Inferior parietal cortex (tissue), 1 donor: ENCODE measurements at regions not wholly inside any gene's neighbourhood (a gene's known extent, or its start where the extent isn't known, plus 50 kb on each side); places are given as distances from the start of the nearest gene placed in this dataset.
A peak's percentile ranks its signal among the peaks of the same experiment; 100 is the strongest.
"Not testable (repeated sequence)": the region's sequence is repeated elsewhere in the genome, so short reads cannot be mapped to it uniquely, and the experiment has no call there.

Experiments used
- DNase-seq: peaks from one replicate; pipeline ENCODE4 v3.0.0-alpha.2; 2016; ENCODE audit errors: extremely low spot score

GRCh38 chr3:178967177-178967532 lies 104.5 kb downstream of the ZMAT3 start:
- no peak for DNase-seq

DNA sequence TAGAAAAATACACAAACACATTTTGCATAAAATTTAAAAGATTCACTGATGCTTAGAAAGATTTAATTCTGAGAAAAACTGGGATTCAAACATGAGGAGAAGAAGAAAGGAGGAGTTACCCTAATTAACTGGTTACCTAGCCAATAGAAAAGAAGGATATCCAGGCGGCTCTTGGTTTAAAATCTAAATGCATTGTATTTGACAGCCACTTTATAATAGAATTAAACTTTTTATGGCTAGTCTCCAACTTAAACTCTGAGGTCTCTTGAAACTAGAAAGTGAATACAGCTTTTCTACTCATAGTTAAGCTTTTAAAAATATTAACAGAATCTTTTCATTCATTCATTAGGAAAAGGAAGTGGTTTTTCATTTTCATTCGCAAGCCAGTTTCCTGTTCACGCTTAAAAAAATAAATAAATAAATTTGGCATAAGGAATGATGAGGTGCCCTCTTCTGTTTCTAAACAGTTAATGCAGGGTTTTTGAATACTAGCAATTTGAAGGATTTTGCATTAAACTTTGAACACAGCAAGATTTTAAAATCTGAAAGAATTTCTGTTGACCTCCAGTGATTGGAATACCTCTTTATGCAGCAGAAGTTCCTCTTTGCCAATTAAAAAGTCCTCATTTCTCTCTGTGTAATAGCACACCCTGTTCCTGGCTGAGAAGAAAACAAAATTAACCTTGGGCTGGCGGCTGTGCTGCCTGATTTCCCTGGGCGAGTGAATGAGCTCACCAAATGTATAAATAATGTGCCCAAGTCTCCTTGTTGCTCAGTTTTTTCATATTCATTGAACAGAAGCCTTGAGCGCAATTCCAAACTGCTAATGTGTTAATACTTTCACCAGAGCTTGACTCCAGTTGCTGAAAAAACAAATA lies 105.1 kb downstream of the ZMAT3 start:
- peak; percentile 50 for DNase-seq

DNA sequence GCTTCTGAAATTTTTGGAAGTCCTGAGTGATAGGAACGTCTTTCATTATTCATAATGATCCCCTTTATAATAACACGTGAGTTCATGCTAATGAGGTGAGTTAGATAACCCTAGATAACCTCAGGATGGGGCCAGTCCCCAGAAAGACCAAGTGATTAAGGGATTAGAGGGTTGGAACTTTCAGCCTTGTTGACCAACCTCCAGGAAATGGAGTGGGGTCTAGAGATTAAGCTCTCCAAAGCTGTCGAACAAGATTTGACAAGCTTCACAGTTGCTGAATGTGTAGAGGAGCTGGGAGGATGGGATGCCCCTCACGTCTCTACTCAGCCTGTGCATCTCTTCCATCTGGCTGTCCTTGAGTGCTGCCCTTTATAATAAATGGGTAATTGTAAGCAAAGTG lies 107.1 kb downstream of the ZMAT3 start:
- no peak for DNase-seq

- DNase-seq, result no peak
These were observed 110.7 kb downstream of the ZMAT3 start for GRCh38 chr3:178960918-178961317.

DNA sequence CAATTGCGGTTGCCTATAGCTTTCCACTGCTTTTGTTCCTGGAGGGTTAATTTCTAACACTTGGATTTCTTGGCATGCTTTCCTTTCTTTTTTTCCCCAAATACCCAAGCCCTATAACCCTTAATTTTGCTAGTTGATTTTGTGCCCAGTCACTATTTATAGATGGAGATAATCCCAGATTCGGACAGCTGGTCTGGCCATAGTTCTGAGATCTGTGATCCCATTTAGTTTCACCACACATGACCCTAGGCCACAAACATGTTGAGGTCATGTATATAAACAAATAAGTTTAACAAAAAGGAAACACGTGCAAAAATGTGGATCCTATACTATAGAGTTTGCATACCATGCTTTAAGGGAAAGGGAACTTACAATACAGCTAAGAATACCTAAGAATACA lies 111.4 kb downstream of the ZMAT3 start:
- DNase-seq, result no peak

DNA sequence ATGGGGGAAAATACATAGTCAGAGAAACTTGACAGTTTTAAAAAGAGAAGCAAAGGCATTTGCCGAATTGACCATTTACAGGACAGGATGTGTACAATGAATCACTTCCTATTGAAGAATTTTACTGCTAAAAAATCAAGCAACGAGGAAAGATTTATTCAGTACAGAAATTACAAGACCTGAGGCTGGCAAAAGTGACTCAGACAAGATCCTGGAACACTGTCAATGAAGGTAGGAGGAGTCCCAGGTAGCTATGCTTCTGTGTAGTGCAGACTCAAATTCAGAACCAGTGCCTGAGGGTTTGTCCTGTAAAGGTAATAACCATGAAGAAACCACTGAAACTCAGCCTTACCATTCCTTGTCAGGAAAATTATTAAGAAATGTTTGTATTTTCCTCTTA lies 120.9 kb downstream of the ZMAT3 start:
- no peak for DNase-seq

- no peak for DNase-seq
These were observed 121.7 kb downstream of the ZMAT3 start for GRCh38 chr3:178949896-178950295.

GRCh38 chr3:178948546-178948945 lies 123.1 kb downstream of the ZMAT3 start:
- no peak for DNase-seq

GRCh38 chr3:178947738-178948137 lies 123.9 kb downstream of the ZMAT3 start:
- no peak for DNase-seq

- not testable (repeated sequence) for DNase-seq
These were observed 129.3 kb downstream of the ZMAT3 start for GRCh38 chr3:178942261-178942660.

GRCh38 chr3:178930116-178930515 lies 141.5 kb downstream of the ZMAT3 start:
- DNase-seq, result no peak

- no peak for DNase-seq
These were observed 155.4 kb downstream of the ZMAT3 start for GRCh38 chr3:178916223-178916622.

GRCh38 chr3:178915365-178915764 lies 156.2 kb downstream of the ZMAT3 start:
- no peak for DNase-seq

DNA sequence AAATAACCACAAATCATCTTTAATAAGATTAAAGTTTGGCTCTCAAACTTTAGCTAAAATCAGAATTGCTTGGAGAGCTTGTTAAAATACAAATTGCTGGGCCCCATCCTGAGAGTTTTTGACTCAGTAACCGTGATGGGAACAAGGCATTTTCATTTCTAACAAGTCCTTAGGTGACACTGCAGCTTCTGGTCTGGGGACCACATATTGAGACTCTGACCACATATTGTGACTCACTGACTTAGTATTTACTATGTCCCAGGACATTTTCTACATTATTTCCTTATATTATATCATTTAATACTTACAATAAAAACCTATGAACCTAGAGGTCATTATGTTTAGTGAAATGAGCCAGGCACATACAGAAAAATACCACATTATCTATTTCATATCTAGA lies 164.5 kb downstream of the ZMAT3 start:
- DNase-seq, result no peak

GRCh38 chr3:178901204-178901603 lies 170.4 kb downstream of the ZMAT3 start:
- no peak for DNase-seq

DNA sequence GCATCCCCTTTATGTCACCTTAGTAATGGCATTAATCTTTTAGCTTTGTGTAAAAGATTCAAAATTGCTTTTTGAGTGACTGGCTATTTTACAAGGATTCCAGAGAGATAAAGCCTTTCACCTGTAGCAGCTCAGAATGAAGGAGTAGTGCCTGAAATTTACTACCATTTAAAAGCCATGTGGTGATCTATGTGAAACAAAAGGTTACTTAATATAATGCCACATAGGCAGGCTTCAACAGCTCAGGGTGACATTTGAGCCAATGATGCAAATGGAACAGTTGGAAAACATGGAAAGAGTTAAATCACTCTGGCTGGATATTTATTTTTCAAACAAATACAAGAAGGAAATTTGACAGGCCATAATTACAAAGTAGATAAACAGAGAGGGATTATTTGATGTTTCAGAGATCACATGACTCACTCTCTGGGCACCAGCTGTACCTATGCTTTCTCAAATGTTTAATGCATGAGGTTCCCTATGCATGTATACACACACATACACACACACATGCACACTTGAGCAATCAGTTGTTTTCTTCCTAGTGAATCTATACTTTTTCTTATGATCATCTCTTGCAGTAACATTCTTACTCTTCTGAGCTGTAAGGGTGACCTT lies 171.5 kb downstream of the ZMAT3 start:
- no peak for DNase-seq

DNA sequence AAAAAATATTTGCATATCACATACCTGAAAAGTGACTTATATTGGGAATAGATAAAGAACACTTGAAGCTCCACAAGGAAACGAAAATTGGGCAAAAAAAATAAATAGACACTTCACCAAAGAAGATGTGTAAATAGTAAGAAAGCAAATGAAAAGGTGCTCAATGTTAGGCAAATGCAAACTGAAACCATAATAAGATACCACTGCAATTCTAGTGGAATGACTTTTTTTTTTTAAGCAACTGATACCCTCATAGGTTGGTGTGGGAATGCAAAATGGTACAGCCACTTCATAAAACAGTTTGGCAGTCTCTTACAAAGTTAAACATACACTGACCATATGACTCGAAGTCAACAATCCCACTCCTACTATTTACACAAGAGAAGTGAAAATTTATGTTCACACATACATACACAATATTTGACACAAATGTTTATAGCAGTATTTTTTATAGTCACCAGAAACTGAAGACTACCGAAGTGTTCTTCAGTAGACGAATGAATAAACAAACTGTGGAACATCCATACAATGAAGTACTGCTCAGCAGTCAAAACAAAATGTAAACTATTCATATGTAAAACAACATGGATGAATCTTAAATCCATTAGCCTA lies 176.3 kb downstream of the ZMAT3 start:
- no peak for DNase-seq
